G401.6 (cell line): ENCODE measurements at regions not wholly inside any gene's neighbourhood (a gene's known extent, or its start where the extent isn't known, plus 50 kb on each side); places are given as distances from the start of the nearest gene placed in this dataset.
"Not testable (repeated sequence)": the region's sequence is repeated elsewhere in the genome, so short reads cannot be mapped to it uniquely, and the experiment has no call there.

Experiments used
- FAIRE-seq: peaks from 2 replicates; lab custom pipeline; 2012; peaks lifted over from hg19 to GRCh38; lab: Jason Lieb, UNC

- no peak for FAIRE-seq
Measured at GRCh38 chr4:134145369-134145768, 56.2 kb downstream of the PABPC4L start.

GRCh38 chr4:134144337-134144736 is 57.3 kb downstream of the PABPC4L start:
- FAIRE-seq = no peak

DNA sequence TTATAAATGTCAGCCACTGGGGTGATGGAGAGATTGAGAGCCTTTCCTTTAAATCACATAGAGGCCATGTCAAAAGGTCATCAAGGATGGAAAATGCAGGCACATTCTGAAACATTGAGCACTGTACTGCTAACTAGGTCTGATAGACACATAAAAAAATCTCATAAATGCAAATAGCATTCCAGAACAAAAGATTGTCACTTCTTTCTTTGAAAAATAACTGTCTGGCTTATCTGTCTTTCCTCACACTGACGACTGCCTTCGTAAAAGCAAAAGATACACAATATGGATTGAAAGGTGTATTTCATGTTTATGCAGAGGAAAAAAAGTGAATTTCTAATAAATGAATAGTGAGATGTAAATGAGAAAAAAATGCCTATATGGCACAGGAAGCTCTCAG is 59.9 kb downstream of the PABPC4L start:
- no peak for FAIRE-seq

- no peak for FAIRE-seq
Measured at GRCh38 chr4:134139188-134139587, 62.4 kb downstream of the PABPC4L start.

- no peak for FAIRE-seq
Measured at GRCh38 chr4:134132086-134132783, 69.4 kb downstream of the PABPC4L start.

GRCh38 chr4:134126955-134127354 is 74.6 kb downstream of the PABPC4L start:
- no peak for FAIRE-seq

DNA sequence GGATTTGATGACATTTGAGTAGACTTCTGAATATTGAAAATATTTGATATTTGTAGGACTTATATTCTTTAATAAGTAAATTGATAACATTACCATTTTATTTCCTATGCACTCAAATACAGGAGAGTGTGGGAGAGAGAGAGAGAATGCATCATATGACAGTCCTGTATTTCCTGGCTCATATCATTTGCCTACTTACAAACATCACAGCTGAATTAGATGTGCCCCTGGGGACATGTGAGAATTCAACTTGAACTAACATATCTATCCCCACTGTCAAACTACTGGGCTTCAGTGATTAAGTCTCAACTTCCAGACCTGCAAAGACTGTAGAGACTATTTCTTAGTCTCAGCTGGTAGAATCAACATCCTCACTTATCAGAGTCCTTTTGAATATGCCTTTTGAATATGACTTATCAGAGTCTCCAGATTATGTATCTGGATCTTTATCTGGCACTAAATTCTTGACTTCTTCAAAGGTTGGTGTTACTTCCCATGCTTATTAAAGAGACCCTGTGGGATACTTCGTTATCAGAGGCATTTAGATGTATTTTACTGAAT is 75.5 kb downstream of the PABPC4L start:
- FAIRE-seq = no peak

DNA sequence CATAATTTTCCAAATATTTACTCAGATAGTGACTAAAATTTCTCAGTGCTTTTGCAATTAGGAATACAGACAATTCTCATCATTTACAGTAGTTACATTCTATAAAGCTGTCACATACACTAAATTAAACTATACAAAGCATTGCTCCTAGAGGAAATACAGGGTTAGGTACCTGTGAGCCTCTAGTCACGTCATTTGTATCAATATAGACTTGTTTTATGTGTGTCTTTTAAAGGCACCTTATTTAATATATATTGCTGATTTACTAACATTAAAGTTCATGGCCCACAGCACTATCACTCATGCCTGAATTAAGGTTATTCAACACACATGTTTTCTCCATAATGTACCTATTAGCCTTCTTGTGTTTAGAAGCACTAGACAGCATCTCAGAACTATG is 78.7 kb downstream of the PABPC4L start:
- FAIRE-seq = no peak

DNA sequence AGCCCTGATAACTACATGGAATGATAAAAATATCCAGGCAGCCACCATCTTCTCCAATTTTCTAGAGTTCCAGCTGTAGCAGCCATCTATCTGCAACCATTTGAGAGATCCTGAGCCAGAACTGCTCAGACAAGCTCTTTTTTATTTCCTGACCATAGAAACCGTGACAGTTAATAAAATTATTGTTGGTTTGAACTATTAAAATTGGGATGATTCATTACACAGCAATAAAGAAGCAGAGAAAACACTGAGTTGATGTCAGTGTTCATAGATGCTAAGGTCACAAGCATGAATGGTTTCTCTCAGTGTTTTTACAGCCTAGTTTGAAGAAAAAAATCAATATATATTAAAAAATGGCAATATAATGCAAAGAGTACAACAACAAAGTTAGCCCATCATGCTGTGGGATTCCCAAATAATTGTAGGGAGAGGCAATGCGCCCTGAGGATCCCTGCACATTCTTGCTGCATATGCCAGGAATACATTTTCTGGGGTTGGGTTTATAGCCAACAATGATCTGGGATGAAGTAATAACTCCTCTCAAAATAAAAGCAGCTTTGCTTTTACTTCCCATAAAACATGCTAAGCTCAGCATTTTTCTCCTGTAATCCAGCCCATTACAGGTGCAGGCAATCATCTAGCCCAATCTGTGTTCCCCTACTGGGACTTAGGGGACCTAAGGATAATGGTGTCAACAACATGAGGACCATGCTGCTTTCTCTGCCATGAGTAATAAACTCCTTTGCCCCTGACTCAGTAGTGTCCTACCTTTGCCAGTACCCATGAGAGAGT is 84.0 kb downstream of the PABPC4L start:
- FAIRE-seq = no peak

DNA sequence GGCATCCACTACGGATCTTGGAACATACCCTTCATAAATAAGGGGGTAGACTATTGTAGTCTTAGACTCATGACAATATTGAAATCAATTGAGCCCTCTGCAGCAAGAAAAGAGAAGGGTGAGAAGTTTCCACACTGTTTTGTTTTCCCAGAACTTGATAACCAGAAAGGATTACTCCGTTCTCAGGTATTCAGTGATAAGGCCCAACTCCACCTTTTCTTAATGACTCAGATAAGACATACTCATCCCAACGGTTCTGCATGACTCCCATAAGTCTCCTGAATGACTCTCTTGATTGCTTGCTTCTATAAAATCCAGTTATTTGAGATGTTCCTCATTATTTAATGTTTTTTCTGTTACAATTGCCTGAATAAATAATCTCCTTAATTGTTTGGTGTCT is 111.7 kb downstream of the PABPC4L start:
- no peak for FAIRE-seq

DNA sequence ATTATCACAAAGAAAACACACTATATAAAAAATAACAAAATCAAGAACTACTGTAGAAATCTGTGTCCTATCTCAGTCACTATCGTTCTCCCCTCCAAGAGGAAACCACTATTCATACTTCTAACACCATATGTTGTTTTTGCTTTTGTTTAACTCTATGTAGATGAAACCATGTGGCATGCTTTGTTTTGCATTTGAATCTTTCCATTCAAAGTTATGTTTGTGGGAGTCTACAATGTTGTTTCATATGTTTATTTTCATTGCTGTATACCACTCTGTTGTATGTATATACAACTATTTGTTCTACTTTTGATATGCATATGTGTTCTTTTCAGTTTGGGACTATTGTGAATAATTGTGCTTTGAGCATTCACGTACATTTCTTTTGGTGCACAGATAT is 116.1 kb downstream of the PABPC4L start:
- FAIRE-seq = no peak

DNA sequence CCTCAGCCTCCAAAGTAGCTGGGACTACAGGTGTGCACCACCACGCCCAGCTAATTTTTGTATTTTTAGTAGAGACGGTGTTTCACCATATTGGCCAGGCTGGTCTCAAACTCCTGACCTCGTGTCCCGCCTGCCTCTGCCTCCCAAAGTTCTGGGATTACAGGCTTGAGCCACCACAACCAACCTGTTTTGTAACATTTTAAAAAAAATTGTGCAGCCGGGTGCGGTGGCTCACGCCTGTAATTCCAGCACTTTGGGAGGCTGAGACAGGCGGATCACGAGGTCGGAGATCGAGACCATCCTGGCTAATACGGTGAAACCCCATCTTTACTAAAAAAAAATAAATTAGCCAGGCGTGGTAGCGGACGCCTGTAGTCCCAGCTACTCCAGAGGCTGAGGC is 122.5 kb downstream of the PABPC4L start:
- FAIRE-seq = not testable (repeated sequence)

DNA sequence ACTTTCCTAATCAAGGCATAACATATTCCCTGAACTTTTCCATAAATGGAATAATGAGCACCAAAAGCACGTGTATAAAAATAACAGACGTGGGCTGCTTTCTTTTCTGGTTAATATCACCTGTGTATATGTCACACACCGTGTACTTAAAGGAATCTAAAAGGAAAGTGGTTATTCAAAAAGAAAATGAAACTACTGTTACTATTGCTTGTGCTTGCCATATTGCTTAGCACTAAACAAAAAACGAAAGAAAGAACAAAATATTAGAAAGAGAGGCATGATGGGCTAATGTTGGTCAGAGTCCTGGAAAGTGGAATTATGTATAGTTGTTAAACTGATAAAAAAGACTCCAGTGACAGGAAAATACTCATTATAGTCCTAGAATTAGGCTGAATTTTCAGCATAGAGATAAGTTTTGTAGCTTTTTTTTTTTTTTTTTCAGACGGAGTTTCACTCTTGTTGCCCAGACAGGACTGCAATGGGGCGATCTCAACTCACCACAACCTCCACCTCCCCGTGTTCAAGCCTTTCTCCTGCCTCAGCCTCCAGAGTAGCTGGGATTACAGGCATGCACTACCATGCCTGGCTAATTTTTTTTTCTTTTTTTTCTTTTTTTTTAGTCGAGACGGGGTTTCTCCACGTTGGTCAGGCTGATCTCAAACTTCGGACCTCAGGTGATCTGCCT is 123.2 kb downstream of the PABPC4L start:
- FAIRE-seq = no peak

GRCh38 chr4:134073711-134074110 is 127.9 kb downstream of the PABPC4L start:
- FAIRE-seq = no peak

- FAIRE-seq = no peak
Measured at GRCh38 chr4:134072137-134072536, 129.5 kb downstream of the PABPC4L start.

GRCh38 chr4:134070174-134070573 is 131.4 kb downstream of the PABPC4L start:
- FAIRE-seq = no peak

DNA sequence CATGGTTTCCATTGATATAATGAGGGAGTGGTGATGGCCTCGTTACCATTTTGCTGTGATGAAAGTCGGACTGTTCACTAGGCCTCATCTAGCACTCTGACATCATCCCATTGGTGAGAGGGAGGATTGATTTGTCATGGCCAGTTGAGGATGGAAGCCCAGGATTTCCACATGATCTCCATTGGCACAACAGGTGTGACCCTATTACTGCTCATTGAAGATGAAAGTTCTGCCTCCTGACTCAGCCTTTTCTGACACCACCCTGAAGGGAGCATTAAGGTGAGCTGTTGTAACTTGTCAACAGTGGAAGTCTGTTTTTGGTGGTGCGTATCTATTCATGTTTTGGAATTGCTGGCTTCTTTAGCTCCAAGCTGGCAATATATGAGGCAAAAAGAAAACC is 144.2 kb downstream of the PABPC4L start:
- FAIRE-seq = no peak

DNA sequence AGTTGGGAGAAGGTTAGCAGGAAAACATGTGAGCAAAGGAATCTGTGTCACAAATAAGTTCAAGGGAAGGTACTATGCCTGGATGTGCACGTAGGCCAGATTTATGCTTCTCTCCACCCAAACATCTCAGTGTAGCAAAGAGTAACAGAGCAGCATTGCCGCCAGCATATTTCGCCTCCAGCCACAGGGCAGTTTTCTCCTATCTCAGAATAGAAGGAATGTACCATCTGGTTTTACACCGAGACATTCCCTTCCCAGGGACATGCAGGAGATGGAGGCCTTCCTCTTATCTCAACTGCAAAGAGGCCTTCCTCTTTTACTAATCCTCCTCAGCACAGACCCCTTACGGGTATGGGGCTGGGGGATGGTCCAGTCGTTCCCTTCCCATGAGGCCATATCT is 155.4 kb downstream of the PABPC4L start:
- not testable (repeated sequence) for FAIRE-seq

DNA sequence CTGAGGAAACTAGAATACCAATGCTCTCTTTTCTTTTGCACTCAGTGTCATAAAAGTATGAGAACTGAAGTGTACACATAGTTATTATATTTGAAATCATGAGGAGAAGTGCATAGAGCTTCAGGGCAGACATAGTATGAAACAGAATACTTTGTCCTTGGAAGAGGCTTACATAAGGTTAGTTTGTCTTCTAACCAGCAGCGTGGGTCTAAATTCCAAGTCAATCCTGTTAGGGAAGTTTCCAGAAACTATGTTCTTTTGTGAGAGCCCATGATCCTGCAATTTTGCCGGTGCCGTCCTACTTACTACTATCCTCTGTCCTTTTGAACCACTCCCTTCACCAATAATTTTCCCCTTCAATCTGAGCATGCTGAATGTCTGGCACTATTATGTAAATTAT is 156.2 kb downstream of the PABPC4L start:
- no peak for FAIRE-seq

GRCh38 chr4:134043266-134043665 is 158.3 kb downstream of the PABPC4L start:
- FAIRE-seq = no peak

DNA sequence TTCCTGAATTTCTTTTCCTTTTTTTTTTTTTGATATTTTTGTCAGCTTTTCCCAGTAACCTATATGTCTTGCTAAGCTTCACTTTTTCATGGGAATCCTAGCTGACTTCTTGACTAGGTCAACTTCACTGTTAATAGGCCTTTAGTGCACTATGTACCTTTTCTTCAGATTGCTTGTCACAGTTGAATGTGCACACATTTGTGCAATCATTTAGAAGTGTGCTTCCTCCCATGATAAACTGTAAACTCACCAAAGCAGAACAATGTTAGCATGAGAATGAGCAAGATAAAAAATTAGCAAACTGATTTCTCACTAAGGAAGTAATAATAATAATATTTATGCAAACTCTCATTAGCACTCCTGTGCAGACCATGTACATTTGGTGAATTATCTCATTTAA is 173.2 kb downstream of the PABPC4L start:
- no peak for FAIRE-seq

DNA sequence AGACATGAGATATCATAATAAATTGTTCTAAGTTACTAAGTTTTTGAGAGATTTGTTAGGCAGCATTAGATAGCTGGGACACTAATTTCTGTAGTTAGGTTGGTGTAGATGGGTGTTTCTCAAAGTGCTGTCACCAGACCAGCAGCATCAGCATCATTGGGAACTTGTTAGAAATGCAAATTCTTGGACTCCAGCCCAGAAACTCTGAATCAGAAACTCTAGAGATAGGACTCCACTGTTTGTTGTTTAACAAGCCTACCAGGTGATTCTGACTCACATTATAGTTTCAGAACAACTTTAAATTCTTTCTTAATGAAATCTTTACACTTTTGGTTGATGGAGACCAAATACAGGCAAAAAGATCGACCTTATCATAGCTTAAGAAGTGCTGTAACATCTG is 173.7 kb downstream of the PABPC4L start:
- FAIRE-seq = no peak

- FAIRE-seq = no peak
Measured at GRCh38 chr4:134024251-134024650, 177.3 kb downstream of the PABPC4L start.
